Breast epithelium (tissue), 3 donors: ENCODE measurements at regions not wholly inside any gene's neighbourhood (a gene's known extent, or its start where the extent isn't known, plus 50 kb on each side); places are given as distances from the start of the nearest gene placed in this dataset.

ENCODE experiments used
- POLR2A ChIP-seq: fragments of 450-650 bp; IDR thresholded peaks from one replicate; pipeline ENCODE4 v1.6.1; 2016; ENCODE audit warnings: antibody characterized with exemption, mild to moderate bottlenecking, moderate library complexity
- TF ChIP-seq, protein P1 (sequence below), 3 donors: fragments of 450-650 bp; IDR thresholded peaks; one replicate each; pipeline ENCODE4 v1.5.1; 2016 to 2017; ENCODE audit warnings: antibody characterized with exemption in 3 of 3, mild to moderate bottlenecking in 3 of 3, moderate library complexity in 3 of 3

DNA sequence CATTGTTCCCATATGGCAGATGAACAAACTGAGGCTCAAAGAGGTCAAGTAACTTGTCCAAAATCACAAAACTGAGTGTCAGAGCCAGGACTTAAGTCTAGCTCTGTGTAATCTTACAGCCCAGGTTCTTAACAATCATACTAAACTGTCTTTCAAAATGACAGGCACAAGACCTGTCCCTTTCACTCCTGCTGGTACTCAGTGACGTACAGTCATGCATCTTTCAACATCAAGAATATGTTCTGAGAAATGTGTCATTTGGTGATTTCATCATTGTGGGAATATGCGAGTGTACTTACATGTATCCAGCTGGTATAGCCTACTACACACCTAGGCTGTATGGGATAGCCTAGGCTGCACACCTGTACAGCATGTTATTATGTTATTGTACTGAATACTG lies 646.8 kb upstream of the WWC1 start:
- TF ChIP-seq, protein P1, sequence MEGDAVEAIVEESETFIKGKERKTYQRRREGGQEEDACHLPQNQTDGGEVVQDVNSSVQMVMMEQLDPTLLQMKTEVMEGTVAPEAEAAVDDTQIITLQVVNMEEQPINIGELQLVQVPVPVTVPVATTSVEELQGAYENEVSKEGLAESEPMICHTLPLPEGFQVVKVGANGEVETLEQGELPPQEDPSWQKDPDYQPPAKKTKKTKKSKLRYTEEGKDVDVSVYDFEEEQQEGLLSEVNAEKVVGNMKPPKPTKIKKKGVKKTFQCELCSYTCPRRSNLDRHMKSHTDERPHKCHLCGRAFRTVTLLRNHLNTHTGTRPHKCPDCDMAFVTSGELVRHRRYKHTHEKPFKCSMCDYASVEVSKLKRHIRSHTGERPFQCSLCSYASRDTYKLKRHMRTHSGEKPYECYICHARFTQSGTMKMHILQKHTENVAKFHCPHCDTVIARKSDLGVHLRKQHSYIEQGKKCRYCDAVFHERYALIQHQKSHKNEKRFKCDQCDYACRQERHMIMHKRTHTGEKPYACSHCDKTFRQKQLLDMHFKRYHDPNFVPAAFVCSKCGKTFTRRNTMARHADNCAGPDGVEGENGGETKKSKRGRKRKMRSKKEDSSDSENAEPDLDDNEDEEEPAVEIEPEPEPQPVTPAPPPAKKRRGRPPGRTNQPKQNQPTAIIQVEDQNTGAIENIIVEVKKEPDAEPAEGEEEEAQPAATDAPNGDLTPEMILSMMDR (IDR thresholded peaks at IDR 0.05) = no peak
- no peak for TF ChIP-seq POLR2A
